H9 (cell line): ENCODE measurements at regions not wholly inside any gene's neighbourhood (a gene's known extent, or its start where the extent isn't known, plus 50 kb on each side); places are given as distances from the start of the nearest gene placed in this dataset.

Experiments used
- DNase-seq: peaks from one replicate; pipeline ENCODE4 v3.0.0-alpha.2; 2017
- H2AFZ ChIP-seq: one replicate; pipeline ENCODE4 v1.6.1; 2013; ENCODE audit warnings: mild to moderate bottlenecking, low read length, control low read depth, moderate library complexity
- H2AK5ac ChIP-seq: 2 replicates; pipeline ENCODE4 v1.6.1; 2013; ENCODE audit warnings: low read length, control low read depth, mixed read lengths; ENCODE audit not compliant: insufficient read length
- H2BK120ac ChIP-seq: one replicate; pipeline ENCODE4 v1.6.1; 2013; ENCODE audit warnings: low read depth, mild to moderate bottlenecking, low read length, control low read depth, inconsistent platforms; ENCODE audit not compliant: poor library complexity, severe bottlenecking
- H2BK12ac ChIP-seq: 2 replicates; pipeline ENCODE4 v1.6.1; 2013; ENCODE audit warnings: low read length, control low read depth, mixed read lengths, low read depth; ENCODE audit not compliant: insufficient read length
- H2BK15ac ChIP-seq: 2 replicates; pipeline ENCODE4 v1.6.1; 2013; ENCODE audit warnings: low read depth, low read length, control low read depth
- H2BK20ac ChIP-seq: one replicate; pipeline ENCODE4 v1.6.1; 2013; ENCODE audit warnings: low read depth, mild to moderate bottlenecking, low read length, control low read depth, inconsistent platforms; ENCODE audit not compliant: poor library complexity, severe bottlenecking
- H2BK5ac ChIP-seq: 2 replicates; pipeline ENCODE4 v1.6.1; 2013; ENCODE audit warnings: low read length, control low read depth, mixed read lengths; ENCODE audit not compliant: insufficient read length
- H3K14ac ChIP-seq: 2 replicates; pipeline ENCODE4 v1.6.1; 2013; ENCODE audit warnings: low read length, control low read depth; ENCODE audit not compliant: insufficient read depth
- H3K18ac ChIP-seq: 2 replicates; pipeline ENCODE4 v1.6.1; 2013; ENCODE audit warnings: low read depth, mild to moderate bottlenecking, mixed read lengths, low read length, control low read depth; ENCODE audit not compliant: insufficient read length
- H3K23ac ChIP-seq: 2 replicates; pipeline ENCODE4 v1.6.1; 2013; ENCODE audit warnings: low read length, control low read depth, mixed read lengths, low read depth; ENCODE audit not compliant: insufficient read length
- H3K23me2 ChIP-seq: 2 replicates; pipeline ENCODE4 v1.6.1; 2013; ENCODE audit warnings: low read depth, mild to moderate bottlenecking, mixed read lengths, low read length, control low read depth; ENCODE audit not compliant: insufficient read length, poor library complexity, severe bottlenecking
- H3K27ac ChIP-seq: 2 replicates; pipeline ENCODE4 v1.5.1; 2013; ENCODE audit warnings: low read length, control low read depth, mixed read lengths, low read depth; ENCODE audit not compliant: insufficient read length
- H3K27me3 ChIP-seq: 2 replicates; pipeline ENCODE4 v1.6.1; 2013; ENCODE audit warnings: low read length, control low read depth, inconsistent platforms; ENCODE audit not compliant: insufficient read depth
- H3K4ac ChIP-seq: 2 replicates; pipeline ENCODE4 v1.6.1; 2013; ENCODE audit warnings: low read depth, mild to moderate bottlenecking, control low read depth, inconsistent platforms, low read length, moderate library complexity
- H3K4me1 ChIP-seq: 2 replicates; pipeline ENCODE4 v1.6.1; 2013; ENCODE audit warnings: low read length, control low read depth, inconsistent platforms; ENCODE audit not compliant: insufficient read depth
- H3K4me2 ChIP-seq: 2 replicates; pipeline ENCODE4 v1.6.1; 2013; ENCODE audit warnings: low read length, control low read depth, mixed read lengths; ENCODE audit not compliant: insufficient read length, insufficient read depth
- H3K56ac ChIP-seq: 2 replicates; pipeline ENCODE4 v1.6.1; 2013; ENCODE audit warnings: low read depth, mild to moderate bottlenecking, mixed read lengths, low read length, control low read depth; ENCODE audit not compliant: insufficient read length
- H3K79me1 ChIP-seq: 2 replicates; pipeline ENCODE4 v1.6.1; 2013; ENCODE audit warnings: low read depth, mild to moderate bottlenecking, moderate library complexity, low read length, control low read depth, inconsistent platforms; ENCODE audit not compliant: insufficient read depth, poor library complexity, severe bottlenecking
- H3K79me2 ChIP-seq: 2 replicates; pipeline ENCODE4 v1.6.1; 2013; ENCODE audit warnings: low read length, control low read depth, inconsistent platforms; ENCODE audit not compliant: insufficient read depth
- H3K9ac ChIP-seq: 2 replicates; pipeline ENCODE4 v1.6.1; 2013; ENCODE audit warnings: low read length, control low read depth, mixed read lengths; ENCODE audit not compliant: insufficient read length; ENCODE audit errors: extremely low read depth
- H3K9me3 ChIP-seq: one replicate; pipeline ENCODE4 v1.6.1; 2013; ENCODE audit warnings: low read depth, low read length, inconsistent platforms; ENCODE audit not compliant: control insufficient read depth
- H3T11ph ChIP-seq: one replicate; pipeline ENCODE4 v1.6.1; 2013; ENCODE audit warnings: mild to moderate bottlenecking, low read length, control low read depth, inconsistent platforms
- H4K20me1 ChIP-seq: one replicate; pipeline ENCODE4 v1.6.1; 2013; ENCODE audit not compliant: control insufficient read depth, insufficient read length, insufficient read depth
- H4K5ac ChIP-seq: 2 replicates; pipeline ENCODE4 v1.6.1; 2013; ENCODE audit warnings: low read depth, mild to moderate bottlenecking, mixed read lengths, low read length, control low read depth; ENCODE audit not compliant: insufficient read length
- H4K8ac ChIP-seq: replicated peaks from 2 replicates; pipeline ENCODE4 v1.6.1; 2013; ENCODE audit warnings: low read length, control low read depth, mixed read lengths, low read depth; ENCODE audit not compliant: insufficient read length
- H4K91ac ChIP-seq: 2 replicates; pipeline ENCODE4 v1.6.1; 2013; ENCODE audit warnings: low read depth, mild to moderate bottlenecking, moderate library complexity, mixed read lengths, low read length, control low read depth; ENCODE audit not compliant: insufficient read length
- H3K27ac Mint-ChIP-seq, 3 experiments: 2 replicates in 2 of 3; 3 replicates in 1 of 3; pipeline ENCODE4 v1.8.0; 2020 to 2021; ENCODE audit warnings: mixed read lengths in 3 of 3, mild to moderate bottlenecking in 1 of 3, moderate library complexity in 1 of 3
- H3K27me3 Mint-ChIP-seq: 2 replicates; pipeline ENCODE4 v1.8.0; 2021; ENCODE audit warnings: low read depth, mild to moderate bottlenecking, moderate library complexity, mixed read lengths
- H3K36me3 Mint-ChIP-seq, 3 experiments: 2 replicates in 2 of 3; 3 replicates in 1 of 3; pipeline ENCODE4 v1.8.0; 2020 to 2021; ENCODE audit warnings: low read depth in 3 of 3, mixed read lengths in 3 of 3; ENCODE audit not compliant: insufficient read depth in 1 of 3
- H3K4me1 Mint-ChIP-seq, 2 experiments: 2 replicates each; pipeline ENCODE4 v1.8.0; 2020; ENCODE audit warnings: mixed read lengths in 2 of 2
- H3K4me3 Mint-ChIP-seq, 2 experiments: 2 replicates in 1 of 2; 3 replicates in 1 of 2; pipeline ENCODE4 v1.8.0; 2020 to 2021; ENCODE audit warnings: mild to moderate bottlenecking in 2 of 2, mixed read lengths in 2 of 2, moderate library complexity in 1 of 2
- H3K9me3 Mint-ChIP-seq, 2 experiments: 2 replicates in 1 of 2; 3 replicates in 1 of 2; pipeline ENCODE4 v1.8.0; 2020; ENCODE audit warnings: mild to moderate bottlenecking in 2 of 2, mixed read lengths in 2 of 2, moderate library complexity in 1 of 2
- CTCF ChIP-seq: fragments of 200-600 bp; sonication (generic); conservative IDR thresholded peaks from 3 replicates; pipeline ENCODE4 v1.8.0; 2021; ENCODE audit warnings: antibody characterized with exemption, mild to moderate bottlenecking
- WGBS: extraction: QIAGEN DNeasy Blood & Tissue Kit; methylation state at CpG from one replicate; pipeline ENCODE4 v1.1.7; 2013; ENCODE audit warnings: missing lambda C conversion rate, low lambda C conversion rate, mixed read lengths; ENCODE audit not compliant: insufficient read length; ENCODE audit errors: extremely low coverage; 5-methylcytosine and 5-hydroxymethylcytosine counted together

- H4K91ac ChIP-seq: no peak overlapping the region
- peaks cover 3% of the 10 kb centered on the region; the same call in 1 of the 2 replicates for H3K4me1 ChIP-seq
- H3K23ac ChIP-seq: no peak overlapping the region
- Mint-ChIP-seq H3K4me1 (peaks cover 20 to 27% of the 10 kb centered on the region in 2 experiments), H3K4me3 (no peak overlapping the region), H3K27me3 (peaks cover 2% of the 10 kb centered on the region; the same call in 1 of the 2 replicates), H3K27ac (no peak overlapping the region), H3K36me3 (no peaks in the 10 kb centered on the region; a peak in 1 of 7 replicates), H3K9me3 (no peaks in the 10 kb centered on the region)
- H3K9ac ChIP-seq: no peak overlapping the region
- H3K23me2 ChIP-seq: no peaks in the 10 kb centered on the region
- H4K5ac ChIP-seq: no peak overlapping the region
- H3K79me2 ChIP-seq: no peaks in the 10 kb centered on the region
- no peak overlapping the region for H3K27ac ChIP-seq
- no CpG with 5 or more reads among the region's 5 CpGs for WGBS
- DNase-seq: no peak
- H2BK15ac ChIP-seq: no peak overlapping the region
- H3K27me3 ChIP-seq: no peaks in the 10 kb centered on the region
- TF ChIP-seq CTCF: no peak
- H2BK120ac ChIP-seq: no peak overlapping the region
- no peak overlapping the region for H2AK5ac ChIP-seq
- no peak overlapping the region for H2BK20ac ChIP-seq
- H3K79me1 ChIP-seq: no peaks in the 10 kb centered on the region
- H2BK5ac ChIP-seq: no peak overlapping the region
- H3K4ac ChIP-seq: no peak overlapping the region
- no peak overlapping the region for H3K4me2 ChIP-seq
- no peak overlapping the region for H3K14ac ChIP-seq
- H3K18ac ChIP-seq: no peak overlapping the region
- H2BK12ac ChIP-seq: no peak overlapping the region
- H3T11ph ChIP-seq: no peak overlapping the region
- no peak overlapping the region for H3K56ac ChIP-seq
- no peaks in the 10 kb centered on the region for H3K9me3 ChIP-seq
- H4K8ac ChIP-seq: no peak overlapping the region
- no peak overlapping the region for H2AFZ ChIP-seq
- H4K20me1 ChIP-seq: no peaks in the 10 kb centered on the region
Measured at GRCh38 chr5:138661991-138662434, 86.8 kb upstream of the HSPA9 start.
